MCF 10A (cell line): ENCODE measurements at regions not wholly inside any gene's neighbourhood (a gene's known extent, or its start where the extent isn't known, plus 50 kb on each side); places are given as distances from the start of the nearest gene placed in this dataset.

ENCODE experiments used
- BruUV-seq: library from RNA; stranded (reverse); fragments of 400-500 nt; replicated peaks from 2 replicates; lab custom pipeline; 2021; lab: Mats Ljungman, UMichigan
- CTCF ChIA-PET: fragments of 300-600 bp; sonication (Branson Sonifier 250); formaldehyde crosslinking; extraction: SDS; loops from one replicate; lab custom pipeline; 2021; ENCODE audit warnings: antibody characterized with exemption, inconsistent platforms; lab: Yijun Ruan, JAX
- POLR2A ChIA-PET: fragments of 300-600, 350-650 bp; sonication (Branson Sonifier 250); formaldehyde crosslinking; extraction: SDS; loops from one replicate; lab custom pipeline; 2020; ENCODE audit warnings: antibody characterized with exemption, inconsistent platforms; lab: Yijun Ruan, JAX
- DNase-seq: peaks from one replicate; pipeline ENCODE4 v3.0.0-alpha.2; 2018; ENCODE audit not compliant: unreplicated experiment
- H3K27ac Mint-ChIP-seq: one replicate; pipeline ENCODE4 v1.8.0; 2022; ENCODE audit warnings: mild to moderate bottlenecking, low read depth, mixed read lengths; ENCODE audit not compliant: unreplicated experiment
- H3K27me3 Mint-ChIP-seq: one replicate; pipeline ENCODE4 v1.8.0; 2022; ENCODE audit warnings: mixed read lengths; ENCODE audit not compliant: insufficient read depth, unreplicated experiment
- H3K36me3 Mint-ChIP-seq: one replicate; pipeline ENCODE4 v1.8.0; 2022; ENCODE audit warnings: mild to moderate bottlenecking, moderate library complexity, mixed read lengths; ENCODE audit not compliant: insufficient read depth, unreplicated experiment
- H3K4me1 Mint-ChIP-seq: one replicate; pipeline ENCODE4 v1.8.0; 2022; ENCODE audit warnings: mixed read lengths; ENCODE audit not compliant: insufficient read depth, unreplicated experiment
- H3K4me3 Mint-ChIP-seq: one replicate; pipeline ENCODE4 v1.8.0; 2022; ENCODE audit warnings: mild to moderate bottlenecking, moderate library complexity, mixed read lengths; ENCODE audit not compliant: unreplicated experiment
- H3K9me3 Mint-ChIP-seq: one replicate; pipeline ENCODE4 v1.8.0; 2022; ENCODE audit warnings: mixed read lengths; ENCODE audit not compliant: unreplicated experiment
- intact Hi-C: fragments of 100-400 bp; cut with micrococcal nuclease; formaldehyde crosslinking; loops from 2 replicates; pipeline ENCODE4 v1.14.1; 2022
- TF ChIP-seq, protein P1 (sequence below): fragments of 200-600 bp; IDR thresholded peaks from one replicate; pipeline ENCODE4 v1.8.0; 2022; ENCODE audit warnings: antibody characterized with exemption, mild to moderate bottlenecking; ENCODE audit not compliant: unreplicated experiment

DNA sequence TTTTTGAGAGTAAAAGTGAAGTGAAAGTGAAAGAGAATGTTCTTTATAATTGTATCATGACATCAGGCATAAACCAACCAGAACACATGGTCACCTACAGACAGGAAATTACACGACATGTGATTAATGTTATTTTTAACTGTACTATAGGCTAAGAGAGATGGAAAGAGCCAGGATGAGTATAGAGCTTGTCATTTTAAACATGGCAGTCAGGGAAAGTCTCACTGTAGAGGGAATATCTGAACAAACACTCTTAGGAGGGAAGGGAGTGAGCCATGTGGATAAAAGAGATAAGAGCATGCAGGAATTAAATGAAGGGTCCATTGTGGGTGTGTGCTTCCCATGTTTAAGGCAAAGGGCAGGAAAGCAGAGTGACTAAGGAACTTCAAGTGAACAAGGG lies 599.1 kb upstream of the FAT3 start:
- no TSS peak for BruUV-seq
- no peak overlapping the region for H3K4me3 Mint-ChIP-seq
- no peaks in the 10 kb centered on the region for H3K27me3 Mint-ChIP-seq
- no peak for DNase-seq
- H3K9me3 Mint-ChIP-seq = no peaks in the 10 kb centered on the region
- H3K4me1 Mint-ChIP-seq = peaks cover 8% of the 10 kb centered on the region
- TF ChIP-seq, protein P1, sequence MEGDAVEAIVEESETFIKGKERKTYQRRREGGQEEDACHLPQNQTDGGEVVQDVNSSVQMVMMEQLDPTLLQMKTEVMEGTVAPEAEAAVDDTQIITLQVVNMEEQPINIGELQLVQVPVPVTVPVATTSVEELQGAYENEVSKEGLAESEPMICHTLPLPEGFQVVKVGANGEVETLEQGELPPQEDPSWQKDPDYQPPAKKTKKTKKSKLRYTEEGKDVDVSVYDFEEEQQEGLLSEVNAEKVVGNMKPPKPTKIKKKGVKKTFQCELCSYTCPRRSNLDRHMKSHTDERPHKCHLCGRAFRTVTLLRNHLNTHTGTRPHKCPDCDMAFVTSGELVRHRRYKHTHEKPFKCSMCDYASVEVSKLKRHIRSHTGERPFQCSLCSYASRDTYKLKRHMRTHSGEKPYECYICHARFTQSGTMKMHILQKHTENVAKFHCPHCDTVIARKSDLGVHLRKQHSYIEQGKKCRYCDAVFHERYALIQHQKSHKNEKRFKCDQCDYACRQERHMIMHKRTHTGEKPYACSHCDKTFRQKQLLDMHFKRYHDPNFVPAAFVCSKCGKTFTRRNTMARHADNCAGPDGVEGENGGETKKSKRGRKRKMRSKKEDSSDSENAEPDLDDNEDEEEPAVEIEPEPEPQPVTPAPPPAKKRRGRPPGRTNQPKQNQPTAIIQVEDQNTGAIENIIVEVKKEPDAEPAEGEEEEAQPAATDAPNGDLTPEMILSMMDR = no peak
- ChIA-PET POLR2A (interaction anchor here (0.7 kb wide), 1 partner anchor 325 kb away, joined by 3 read pairs; no protein-coding TSS in a partner anchor), CTCF (interaction anchor here (1.0 kb wide), 1 partner anchor 48 kb away, joined by 3 read pairs; no protein-coding TSS in a partner anchor)
- H3K27ac Mint-ChIP-seq = no peak overlapping the region
- intact Hi-C loops = no loop called here
- peaks cover 4% of the 10 kb centered on the region for H3K36me3 Mint-ChIP-seq

- H3K9me3 Mint-ChIP-seq = no peaks in the 10 kb centered on the region
- H3K4me1 Mint-ChIP-seq = peaks cover 8% of the 10 kb centered on the region
- no peak for DNase-seq
- no TSS peak for BruUV-seq
- H3K4me3 Mint-ChIP-seq = no peak overlapping the region
- TF ChIP-seq, protein P1 = no peak
- POLR2A ChIA-PET = interaction anchor here (0.6 kb wide), 1 partner anchor 1913 kb away, joined by 3 read pairs; no protein-coding TSS in a partner anchor
- CTCF ChIA-PET = no interaction called here
- no peak overlapping the region for H3K27ac Mint-ChIP-seq
- no peaks in the 10 kb centered on the region for H3K27me3 Mint-ChIP-seq
- intact Hi-C loops = no loop called here
- peaks cover 4% of the 10 kb centered on the region for H3K36me3 Mint-ChIP-seq
These were observed 600.6 kb upstream of the FAT3 start for GRCh38 chr11:91624021-91624420.

DNA sequence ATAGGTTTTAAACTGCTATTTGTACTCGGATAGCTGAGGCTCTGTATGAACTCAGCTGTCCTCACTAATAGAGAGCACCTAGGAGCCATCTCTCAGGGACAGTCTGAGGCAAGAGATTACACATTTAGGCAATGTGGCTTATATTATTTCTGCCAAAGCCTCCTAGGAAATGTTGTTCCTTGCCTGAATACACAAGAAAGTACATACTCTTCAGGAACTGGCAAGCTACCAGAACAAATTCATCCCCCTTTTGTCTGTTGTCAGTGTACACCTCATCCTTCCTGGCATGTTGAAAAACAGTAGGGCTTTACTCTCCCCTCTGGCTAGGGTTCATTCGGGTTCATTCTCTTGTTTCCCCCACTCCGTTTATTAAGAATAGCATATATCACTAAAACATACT lies 615.9 kb upstream of the FAT3 start:
- peak; percentile 12 for DNase-seq
- H3K9me3 Mint-ChIP-seq = no peaks in the 10 kb centered on the region
- H3K27me3 Mint-ChIP-seq = no peaks in the 10 kb centered on the region
- no peaks in the 10 kb centered on the region for H3K36me3 Mint-ChIP-seq
- no peak overlapping the region for H3K4me3 Mint-ChIP-seq
- no TSS peak for BruUV-seq
- H3K4me1 Mint-ChIP-seq = no peaks in the 10 kb centered on the region
- CTCF ChIA-PET = no interaction called here
- intact Hi-C loops = no loop called here
- no peak overlapping the region for H3K27ac Mint-ChIP-seq
- TF ChIP-seq, protein P1 = no peak
- POLR2A ChIA-PET = no interaction called here

DNA sequence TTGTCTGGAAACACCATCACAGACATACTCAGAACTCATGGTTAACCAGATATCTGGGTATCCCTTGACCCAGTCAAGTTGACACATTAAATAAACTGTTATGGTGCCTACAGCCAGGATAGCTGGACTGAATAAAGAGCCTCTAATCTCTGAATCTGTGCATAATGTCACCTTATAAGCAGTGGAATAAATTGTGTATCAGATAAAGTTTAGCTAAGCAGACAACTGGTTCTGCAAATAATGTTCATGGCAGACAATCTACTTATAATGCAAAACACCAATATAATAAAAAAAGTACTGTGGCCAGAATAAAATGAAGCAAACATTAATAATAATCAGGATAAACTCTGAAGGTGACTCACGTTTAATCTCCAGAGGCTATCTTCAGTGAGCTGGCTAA lies 628.5 kb upstream of the FAT3 start:
- DNase-seq = no peak
- Mint-ChIP-seq H3K27me3 (no peaks in the 10 kb centered on the region), H3K4me1 (no peaks in the 10 kb centered on the region), H3K27ac (no peak overlapping the region), H3K4me3 (no peak overlapping the region), H3K9me3 (no peaks in the 10 kb centered on the region), H3K36me3 (no peaks in the 10 kb centered on the region)
- no TSS peak for BruUV-seq
- intact Hi-C loops = no loop called here
- CTCF ChIA-PET = interaction anchor here (0.5 kb wide), 1 partner anchor 56 kb away, joined by 3 read pairs; no protein-coding TSS in a partner anchor
- POLR2A ChIA-PET = no interaction called here
- TF ChIP-seq, protein P1 = no peak
